Loucy (cell line): ENCODE measurements at regions not wholly inside any gene's neighbourhood (a gene's known extent, or its start where the extent isn't known, plus 50 kb on each side); places are given as distances from the start of the nearest gene placed in this dataset.

Experiments used
- H2AFZ ChIP-seq: fragments of 200-600 bp; sonication (generic); 2 replicates; pipeline ENCODE4 v1.6.0; 2016; ENCODE audit warnings: antibody characterized with exemption, mild to moderate bottlenecking, low read length, moderate library complexity
- H3F3A ChIP-seq: fragments of 200-600 bp; 2 replicates; pipeline ENCODE4 v1.6.0; 2016; ENCODE audit warnings: antibody characterized with exemption, low read depth, mild to moderate bottlenecking
- H3K27me3 ChIP-seq: fragments of 200-600 bp; sonication (generic); 2 replicates; pipeline ENCODE4 v1.6.1; 2014; ENCODE audit warnings: low read length, mild to moderate bottlenecking; ENCODE audit not compliant: insufficient read depth, poor library complexity, severe bottlenecking
- H3K36me3 ChIP-seq: fragments of 200-600 bp; sonication (generic); 2 replicates; pipeline ENCODE4 v1.6.1; 2016; ENCODE audit warnings: low read length; ENCODE audit not compliant: insufficient read depth
- H3K4me1 ChIP-seq: fragments of 200-600 bp; sonication (generic); 2 replicates; pipeline ENCODE4 v1.5.1; 2014; ENCODE audit warnings: low read length, mild to moderate bottlenecking; ENCODE audit not compliant: insufficient read depth, poor library complexity, severe bottlenecking
- H3K4me2 ChIP-seq: fragments of 200-600 bp; sonication (generic); 2 replicates; pipeline ENCODE4 v1.6.0; 2014; ENCODE audit warnings: antibody characterized with exemption, low read length, low read depth, mild to moderate bottlenecking; ENCODE audit not compliant: poor library complexity, severe bottlenecking
- H3K4me3 ChIP-seq: fragments of 200-600 bp; sonication (generic); 2 replicates; pipeline ENCODE4 v1.5.1; 2014; ENCODE audit warnings: low read length, mild to moderate bottlenecking, mixed read lengths; ENCODE audit not compliant: poor library complexity, severe bottlenecking
- H3K79me2 ChIP-seq: fragments of 200-600 bp; sonication (generic); 2 replicates; pipeline ENCODE4 v1.6.1; 2014; ENCODE audit warnings: low read length; ENCODE audit not compliant: insufficient read depth
- H3K9ac ChIP-seq: fragments of 200-600 bp; sonication (generic); 2 replicates; pipeline ENCODE4 v1.6.0; 2014; ENCODE audit warnings: mild to moderate bottlenecking, low read depth, low read length, moderate library complexity; ENCODE audit not compliant: poor library complexity, severe bottlenecking
- H3K9me2 ChIP-seq: fragments of 200-600 bp; sonication (generic); replicated peaks from 2 replicates; pipeline ENCODE4 v1.6.1; 2016; ENCODE audit warnings: low read depth, low read length, mixed read lengths
- H3K9me3 ChIP-seq: fragments of 200-600 bp; sonication (generic); 2 replicates; pipeline ENCODE4 v1.6.1; 2014; ENCODE audit warnings: mild to moderate bottlenecking, antibody characterized with exemption, low read length, low read depth; ENCODE audit not compliant: insufficient read depth
- H4K20me1 ChIP-seq: fragments of 200-600 bp; sonication (generic); 2 replicates; pipeline ENCODE4 v1.6.0; 2014; ENCODE audit warnings: antibody characterized with exemption, low read length, mild to moderate bottlenecking; ENCODE audit not compliant: insufficient read depth, poor library complexity, severe bottlenecking
- EZH2phosphoT487 ChIP-seq: fragments of 200-600 bp; IDR thresholded peaks from 2 replicates; pipeline ENCODE4 v1.6.1; 2018; ENCODE audit warnings: antibody characterized with exemption, mild to moderate bottlenecking, moderate library complexity, borderline replicate concordance
- TF ChIP-seq, protein P1 (sequence below): fragments of 200-600 bp; sonication (generic); conservative IDR thresholded peaks from 2 replicates; pipeline ENCODE4 v1.5.1; 2014; ENCODE audit warnings: mild to moderate bottlenecking, antibody characterized with exemption, low read length

DNA sequence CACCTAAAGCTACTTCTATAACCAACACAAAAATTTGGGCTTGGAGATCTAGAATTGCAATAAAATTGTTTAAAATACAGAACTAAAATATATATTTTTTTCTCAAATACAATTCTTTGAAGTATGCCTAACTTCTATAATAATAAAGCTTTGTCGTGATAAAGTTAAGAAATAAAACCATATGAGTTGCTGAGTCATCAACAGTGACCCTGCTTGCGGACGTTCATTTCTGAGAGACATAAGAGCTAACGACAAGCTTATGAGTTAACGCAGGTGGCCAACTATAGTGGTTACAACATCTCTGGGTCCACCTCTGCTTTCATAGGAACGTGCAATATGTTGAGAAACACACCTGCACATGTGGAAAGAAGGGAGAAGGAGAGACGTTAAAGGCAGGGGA lies 407.1 kb upstream of the SLC14A2 start:
- Histone ChIP-seq H4K20me1 (no peaks in the 10 kb centered on the region), H3K4me1 (peaks cover 6% of the 10 kb centered on the region), H3F3A (no peaks in the 10 kb centered on the region), H3K36me3 (no peaks in the 10 kb centered on the region), H3K9me2 (no peaks in the 10 kb centered on the region), H3K9me3 (no peaks in the 10 kb centered on the region), H3K79me2 (no peaks in the 10 kb centered on the region), H3K4me2 (no peak overlapping the region), H3K9ac (no peak overlapping the region), H2AFZ (no peak overlapping the region), H3K27me3 (no peaks in the 10 kb centered on the region), H3K4me3 (no peak overlapping the region)
- TF ChIP-seq, protein P1, sequence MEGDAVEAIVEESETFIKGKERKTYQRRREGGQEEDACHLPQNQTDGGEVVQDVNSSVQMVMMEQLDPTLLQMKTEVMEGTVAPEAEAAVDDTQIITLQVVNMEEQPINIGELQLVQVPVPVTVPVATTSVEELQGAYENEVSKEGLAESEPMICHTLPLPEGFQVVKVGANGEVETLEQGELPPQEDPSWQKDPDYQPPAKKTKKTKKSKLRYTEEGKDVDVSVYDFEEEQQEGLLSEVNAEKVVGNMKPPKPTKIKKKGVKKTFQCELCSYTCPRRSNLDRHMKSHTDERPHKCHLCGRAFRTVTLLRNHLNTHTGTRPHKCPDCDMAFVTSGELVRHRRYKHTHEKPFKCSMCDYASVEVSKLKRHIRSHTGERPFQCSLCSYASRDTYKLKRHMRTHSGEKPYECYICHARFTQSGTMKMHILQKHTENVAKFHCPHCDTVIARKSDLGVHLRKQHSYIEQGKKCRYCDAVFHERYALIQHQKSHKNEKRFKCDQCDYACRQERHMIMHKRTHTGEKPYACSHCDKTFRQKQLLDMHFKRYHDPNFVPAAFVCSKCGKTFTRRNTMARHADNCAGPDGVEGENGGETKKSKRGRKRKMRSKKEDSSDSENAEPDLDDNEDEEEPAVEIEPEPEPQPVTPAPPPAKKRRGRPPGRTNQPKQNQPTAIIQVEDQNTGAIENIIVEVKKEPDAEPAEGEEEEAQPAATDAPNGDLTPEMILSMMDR = no peak
- no peak for TF ChIP-seq EZH2phosphoT487

DNA sequence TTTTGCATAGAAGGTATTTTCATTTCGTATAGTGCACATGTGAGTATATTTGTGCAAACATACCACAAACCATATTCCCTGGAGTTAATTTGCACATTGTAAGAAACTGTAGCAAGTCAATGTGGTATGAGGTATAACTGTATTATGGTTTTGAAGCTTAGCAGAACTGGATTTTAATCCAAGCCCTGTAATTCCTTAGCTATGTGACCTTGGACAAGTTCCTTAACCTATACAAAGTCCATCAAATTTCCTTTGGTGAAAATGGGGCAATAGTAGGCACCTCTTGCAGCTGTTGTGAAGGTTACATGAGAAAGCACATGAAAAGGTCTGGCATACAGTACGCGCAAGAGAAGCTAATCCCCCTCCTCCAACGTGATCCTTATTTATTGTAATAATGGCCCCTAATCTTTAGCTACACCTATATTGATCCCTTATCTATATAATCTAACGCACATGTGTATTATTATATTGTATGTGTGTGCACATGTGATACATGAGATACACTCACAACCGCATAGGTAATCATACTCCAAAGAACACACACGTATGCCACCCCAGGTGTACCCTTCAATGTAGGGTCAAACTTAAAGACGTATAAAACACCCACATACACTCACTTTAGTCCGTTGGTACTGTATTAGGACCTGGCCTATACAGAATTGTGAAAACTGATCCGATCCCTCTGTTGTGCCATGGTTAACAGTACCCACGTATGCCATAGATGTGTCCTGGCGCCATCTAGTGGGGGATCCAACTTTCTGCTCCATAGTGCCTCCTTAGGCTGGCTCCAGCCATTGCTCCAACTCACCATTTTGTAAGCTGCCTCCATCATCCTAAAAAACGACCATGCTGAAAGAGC lies 402.9 kb upstream of the SLC14A2 start:
- TF ChIP-seq, protein P1 = peak; percentile 100
- no peak for TF ChIP-seq EZH2phosphoT487
- Histone ChIP-seq H3K36me3 (no peaks in the 10 kb centered on the region), H3K4me3 (no peak overlapping the region), H3F3A (no peaks in the 10 kb centered on the region), H3K27me3 (no peaks in the 10 kb centered on the region), H4K20me1 (no peaks in the 10 kb centered on the region), H2AFZ (peak overlapping the region; percentile 61), H3K4me1 (peaks cover 6% of the 10 kb centered on the region), H3K9ac (no peak overlapping the region), H3K79me2 (no peaks in the 10 kb centered on the region), H3K4me2 (no peak overlapping the region), H3K9me2 (no peaks in the 10 kb centered on the region), H3K9me3 (no peaks in the 10 kb centered on the region)

DNA sequence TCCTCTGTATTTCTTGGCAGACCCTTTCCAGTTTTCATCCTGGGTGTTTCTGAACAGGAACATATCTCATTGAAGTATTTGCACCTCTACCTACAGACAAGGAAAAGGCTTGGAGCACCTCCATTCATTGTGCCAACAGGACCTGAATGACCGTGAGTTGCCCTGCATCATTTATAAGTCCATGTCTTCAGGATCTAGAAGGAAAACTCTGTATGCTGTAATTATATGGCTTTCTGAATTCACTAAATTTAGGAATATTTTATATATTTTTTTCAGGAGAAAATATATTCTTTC lies 402.3 kb upstream of the SLC14A2 start:
- Histone ChIP-seq H3K36me3 (no peaks in the 10 kb centered on the region), H3K4me1 (peaks cover under 1% of the 10 kb centered on the region), H3K4me3 (no peak overlapping the region), H3K9me2 (no peaks in the 10 kb centered on the region), H3K4me2 (no peak overlapping the region), H3K79me2 (no peaks in the 10 kb centered on the region), H4K20me1 (no peaks in the 10 kb centered on the region), H3F3A (no peaks in the 10 kb centered on the region), H3K27me3 (no peaks in the 10 kb centered on the region), H2AFZ (peak overlapping the region; percentile 61; the same call in 1 of the 2 replicates), H3K9me3 (no peaks in the 10 kb centered on the region), H3K9ac (no peak overlapping the region)
- TF ChIP-seq, protein P1 = 0 out of 2 replicates have a peak, but pooled peaks have one; percentile 7
- no peak for TF ChIP-seq EZH2phosphoT487
